ENCODE measurements at regions not wholly inside any gene's neighbourhood (a gene's known extent, or its start where the extent isn't known, plus 50 kb on each side); places are given as distances from the start of the nearest gene placed in this dataset.
"Not testable (repeated sequence)": the region's sequence is repeated elsewhere in the genome, so short reads cannot be mapped to it uniquely, and the experiment has no call there.

DNA sequence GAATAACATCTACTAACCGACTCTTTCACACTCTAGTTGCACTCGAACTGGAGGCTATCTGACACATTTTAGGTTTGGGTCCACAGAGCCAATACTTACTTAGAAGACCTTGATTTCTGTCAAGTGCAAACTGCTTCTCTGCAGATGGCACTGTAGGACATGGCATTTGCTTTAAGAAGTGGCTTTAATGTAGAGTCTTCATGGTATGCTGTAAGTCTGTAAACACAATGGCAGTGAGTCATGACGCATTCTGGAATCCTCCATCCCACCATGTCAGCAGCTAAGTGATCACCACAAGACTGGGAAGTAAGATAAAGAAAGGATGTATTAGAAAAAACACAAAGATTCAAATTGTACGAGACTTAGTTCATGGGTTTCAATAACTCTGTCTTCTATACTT is 377.0 kb upstream of the NOX3 start:
- no peak for DNase-seq (ENCODE audit: low read depth)

- no peak for DNase-seq (ENCODE audit: low read depth)
Measured at GRCh38 chr6:155830531-155830930, 374.9 kb upstream of the NOX3 start.

- no peak for DNase-seq (ENCODE audit: low read depth)
Measured at GRCh38 chr6:155829646-155830045, 374.0 kb upstream of the NOX3 start.

DNA sequence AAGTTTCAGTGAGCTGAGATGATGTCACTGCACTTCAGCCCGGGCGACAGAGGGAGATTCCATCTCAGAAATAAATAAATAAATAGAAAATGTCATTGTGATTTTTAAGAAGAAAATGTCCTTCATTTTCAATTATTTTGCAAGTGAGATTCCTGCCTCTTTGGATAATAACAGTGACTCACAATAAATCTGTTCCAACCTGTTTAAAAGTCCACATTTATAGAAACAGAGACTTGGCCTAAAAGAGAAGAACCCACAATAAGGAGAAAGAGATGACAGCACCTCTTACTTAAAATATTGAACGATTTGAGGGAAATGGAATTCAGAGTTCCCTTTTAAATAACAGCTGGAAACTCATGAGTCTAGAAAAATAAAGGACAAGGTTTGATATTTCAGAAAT is 373.4 kb upstream of the NOX3 start:
- DNase-seq (ENCODE audit: low read depth) = no peak

DNA sequence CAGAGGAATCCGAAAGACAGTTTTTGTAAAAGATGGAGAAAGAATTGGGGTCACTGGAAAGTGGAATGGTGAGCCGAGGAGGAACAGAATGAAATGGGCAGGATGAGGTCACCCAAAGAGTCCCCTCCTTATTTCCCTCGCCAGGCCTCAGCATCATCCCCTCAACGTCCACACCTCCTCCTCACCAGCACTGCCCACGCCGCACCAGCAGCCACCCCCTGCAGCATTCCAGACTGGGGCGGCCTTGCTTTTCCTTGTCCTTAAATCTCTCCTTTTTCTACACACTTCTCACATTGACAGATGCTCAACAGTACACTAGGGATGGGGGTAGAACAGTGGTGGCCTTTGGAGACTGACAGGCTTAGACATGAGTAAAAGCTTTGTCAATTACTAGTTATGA is 363.1 kb upstream of the NOX3 start:
- DNase-seq (ENCODE audit: low read depth) = no peak

DNA sequence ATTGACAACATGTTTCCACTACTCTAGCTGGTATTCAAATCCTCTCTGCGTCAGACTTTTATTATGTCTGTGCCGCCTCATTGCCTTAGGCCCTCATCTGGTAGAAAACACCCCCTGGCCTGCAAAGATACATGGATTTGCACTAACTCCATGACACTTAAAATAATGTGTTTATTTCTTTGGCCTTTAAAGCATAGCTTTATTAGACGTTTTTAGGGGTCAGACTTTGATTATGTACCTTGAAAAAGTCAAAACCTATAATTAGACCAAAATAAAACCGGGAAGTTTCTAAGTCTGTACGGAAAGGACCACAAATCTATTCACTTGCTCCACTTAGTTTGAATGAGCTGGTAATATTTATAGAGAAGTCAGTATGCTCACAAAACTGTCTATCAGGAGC is 357.9 kb upstream of the NOX3 start:
- DNase-seq (ENCODE audit: low read depth) = no peak

GRCh38 chr6:155807243-155807642 is 351.6 kb upstream of the NOX3 start:
- no peak for DNase-seq (ENCODE audit: low read depth)

GRCh38 chr6:155801046-155801445 is 345.4 kb upstream of the NOX3 start:
- DNase-seq (ENCODE audit: low read depth) = no peak

DNA sequence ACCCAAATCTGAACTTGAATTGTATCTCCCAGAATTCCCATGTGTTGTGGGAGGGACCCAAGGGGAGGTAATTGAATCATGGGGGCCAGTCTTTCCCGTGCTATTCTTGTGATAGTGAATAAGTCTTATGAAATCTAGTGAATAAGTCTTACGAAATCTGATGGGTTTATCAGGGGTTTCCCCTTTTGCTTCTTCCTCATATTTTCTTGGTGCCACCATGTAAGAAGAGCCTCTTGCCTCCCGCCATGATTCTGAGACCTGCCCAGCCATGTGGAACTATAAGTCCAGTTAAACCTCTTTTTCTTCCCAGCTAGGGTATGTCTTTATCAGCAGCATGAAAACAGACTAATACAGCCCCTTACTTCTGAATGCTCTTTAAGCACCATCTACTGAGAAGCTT is 343.2 kb upstream of the NOX3 start:
- DNase-seq (ENCODE audit: low read depth) = not testable (repeated sequence)

DNA sequence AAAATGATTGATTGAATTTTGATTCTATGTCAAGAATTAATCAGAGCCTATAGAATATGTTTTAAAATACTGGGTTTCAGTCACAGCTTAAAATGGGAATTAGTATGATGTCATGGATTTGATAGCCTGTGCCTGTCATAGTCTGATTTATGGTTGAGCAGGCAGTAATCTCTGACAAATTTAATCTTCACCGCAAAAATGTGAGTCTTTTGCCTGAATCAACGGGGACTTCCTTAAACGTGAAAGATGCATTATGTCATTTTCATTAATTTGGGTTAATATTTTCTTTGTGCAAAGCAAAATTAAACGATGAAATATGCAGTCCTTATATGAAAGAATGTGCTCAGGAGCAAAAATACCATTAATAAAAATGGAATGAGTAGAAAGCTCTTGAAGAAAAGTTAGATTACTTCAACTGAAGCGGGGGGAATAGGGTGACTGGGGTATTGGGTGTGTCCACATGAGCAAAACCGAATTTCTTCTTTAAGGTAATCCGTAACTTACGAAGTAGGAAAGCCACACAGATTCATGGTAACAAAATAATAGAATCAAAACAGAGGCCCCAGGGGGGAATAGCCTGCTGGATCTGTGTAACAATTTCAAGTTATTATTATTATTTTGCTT is 339.6 kb upstream of the NOX3 start:
- DNase-seq (ENCODE audit: low read depth) = no peak

GRCh38 chr6:155791891-155792290 is 336.3 kb upstream of the NOX3 start:
- no peak for DNase-seq (ENCODE audit: low read depth)

- DNase-seq (ENCODE audit: low read depth) = no peak
Measured at GRCh38 chr6:155791186-155791585, 335.5 kb upstream of the NOX3 start.

GRCh38 chr6:155787168-155787567 is 331.5 kb upstream of the NOX3 start:
- DNase-seq (ENCODE audit: low read depth) = no peak

DNA sequence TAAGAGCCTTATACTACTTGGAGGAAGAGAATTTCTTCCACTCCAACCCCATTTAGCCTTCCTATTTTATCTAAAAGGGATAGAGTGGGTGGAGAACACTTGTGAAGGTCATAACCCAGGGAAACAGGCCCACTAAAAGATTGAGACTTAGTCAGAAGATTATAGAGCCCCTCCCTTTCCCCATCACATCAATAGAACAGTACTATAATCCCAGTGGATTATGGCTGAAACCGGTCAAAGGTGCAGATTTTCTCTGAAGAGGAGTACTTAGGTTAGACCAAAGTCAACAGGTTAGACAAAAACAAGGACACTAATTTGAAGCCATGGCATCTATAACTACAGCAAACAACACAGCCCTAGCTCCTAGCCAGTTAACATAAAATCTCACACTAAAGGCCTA is 330.9 kb upstream of the NOX3 start:
- no peak for DNase-seq (ENCODE audit: low read depth)

GRCh38 chr6:155782739-155783459 is 327.3 kb upstream of the NOX3 start:
- no peak for DNase-seq (ENCODE audit: low read depth)

GRCh38 chr6:155782320-155782731 is 326.7 kb upstream of the NOX3 start:
- no peak for DNase-seq (ENCODE audit: low read depth)

GRCh38 chr6:155779456-155779855 is 323.8 kb upstream of the NOX3 start:
- no peak for DNase-seq (ENCODE audit: low read depth)

GRCh38 chr6:155778336-155778735 is 322.7 kb upstream of the NOX3 start:
- no peak for DNase-seq (ENCODE audit: low read depth)

GRCh38 chr6:155771822-155772221 is 316.2 kb upstream of the NOX3 start:
- DNase-seq (ENCODE audit: low read depth) = no peak

GRCh38 chr6:155770856-155771255 is 315.2 kb upstream of the NOX3 start:
- no peak for DNase-seq (ENCODE audit: low read depth)

- no peak for DNase-seq (ENCODE audit: low read depth)
Measured at GRCh38 chr6:155770313-155770712, 314.7 kb upstream of the NOX3 start.

- DNase-seq (ENCODE audit: low read depth) = no peak
Measured at GRCh38 chr6:155765275-155766194, 309.9 kb upstream of the NOX3 start.

GRCh38 chr6:155762649-155763048 is 307.0 kb upstream of the NOX3 start:
- no peak for DNase-seq (ENCODE audit: low read depth)
